ENCODE measurements at regions not wholly inside any gene's neighbourhood (a gene's known extent, or its start where the extent isn't known, plus 50 kb on each side); places are given as distances from the start of the nearest gene placed in this dataset.

GRCh38 chr2:145874466-145874865 is 1354.5 kb upstream of the ZEB2 start:
- Histone ChIP-seq H3K27ac (ENCODE audit: low read length) (no peak overlapping the region), H3K9me3 (ENCODE audit: control insufficient read depth in 1 of 2, low read length in 2 of 2) (no peaks in the 10 kb centered on the region), H3K36me3 (ENCODE audit: control insufficient read depth in 1 of 2, insufficient read depth in 2 of 2, low read length in 2 of 2) (no peaks in the 10 kb centered on the region), H3K4me1 (ENCODE audit: control insufficient read depth in 1 of 2, insufficient read depth in 2 of 2, low read length in 2 of 2) (no peaks in the 10 kb centered on the region), H3K27me3 (ENCODE audit: low read depth, low read length) (no peaks in the 10 kb centered on the region), H3K4me3 (ENCODE audit: low read depth in 1 of 2, low read length in 2 of 2) (no peak overlapping the region)

DNA sequence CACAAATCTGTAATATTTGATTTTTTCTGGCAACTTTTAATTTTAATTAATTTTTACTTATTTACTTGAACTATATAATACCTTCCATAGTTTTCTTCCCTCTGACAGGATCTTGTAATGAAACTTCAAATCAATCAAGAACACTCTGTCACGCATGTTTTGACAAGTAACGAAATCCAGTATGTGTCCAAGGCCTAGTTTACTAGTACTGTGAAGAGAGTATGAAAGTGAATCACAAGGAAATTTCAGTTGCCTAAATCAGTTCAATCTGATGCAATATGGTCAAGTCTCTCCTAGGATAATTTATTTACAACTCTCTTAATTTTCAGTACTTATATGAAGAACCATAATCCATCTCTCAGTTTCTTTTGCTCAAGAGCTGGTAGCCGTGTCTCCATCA is 1344.6 kb upstream of the ZEB2 start:
- H3K4me3 ChIP-seq (ENCODE audit: low read depth in 1 of 2, low read length in 2 of 2), result no peak overlapping the region
- no peaks in the 10 kb centered on the region for H3K4me1 ChIP-seq (ENCODE audit: control insufficient read depth in 1 of 2, insufficient read depth in 2 of 2, low read length in 2 of 2)
- no peaks in the 10 kb centered on the region for H3K9me3 ChIP-seq (ENCODE audit: control insufficient read depth in 1 of 2, low read length in 2 of 2)
- H3K36me3 ChIP-seq (ENCODE audit: control insufficient read depth in 1 of 2, insufficient read depth in 2 of 2, low read length in 2 of 2), result no peaks in the 10 kb centered on the region
- H3K27ac ChIP-seq (ENCODE audit: low read length), result no peak overlapping the region
- H3K27me3 ChIP-seq (ENCODE audit: low read depth, low read length), result no peaks in the 10 kb centered on the region

GRCh38 chr2:145861940-145862339 is 1342.0 kb upstream of the ZEB2 start:
- H3K4me3 ChIP-seq (ENCODE audit: low read depth in 1 of 2, low read length in 2 of 2), result no peak overlapping the region
- H3K4me1 ChIP-seq (ENCODE audit: control insufficient read depth in 1 of 2, insufficient read depth in 2 of 2, low read length in 2 of 2), result no peaks in the 10 kb centered on the region
- H3K27me3 ChIP-seq (ENCODE audit: low read depth, low read length), result no peaks in the 10 kb centered on the region
- no peaks in the 10 kb centered on the region for H3K9me3 ChIP-seq (ENCODE audit: control insufficient read depth in 1 of 2, low read length in 2 of 2)
- no peaks in the 10 kb centered on the region for H3K36me3 ChIP-seq (ENCODE audit: control insufficient read depth in 1 of 2, insufficient read depth in 2 of 2, low read length in 2 of 2)
- no peak overlapping the region for H3K27ac ChIP-seq (ENCODE audit: low read length)

GRCh38 chr2:145860083-145860482 is 1340.2 kb upstream of the ZEB2 start:
- Histone ChIP-seq H3K4me1 (ENCODE audit: control insufficient read depth in 1 of 2, insufficient read depth in 2 of 2, low read length in 2 of 2) (no peaks in the 10 kb centered on the region), H3K9me3 (ENCODE audit: control insufficient read depth in 1 of 2, low read length in 2 of 2) (no peaks in the 10 kb centered on the region), H3K27me3 (ENCODE audit: low read depth, low read length) (no peaks in the 10 kb centered on the region), H3K4me3 (ENCODE audit: low read depth in 1 of 2, low read length in 2 of 2) (no peak overlapping the region), H3K27ac (ENCODE audit: low read length) (no peak overlapping the region), H3K36me3 (ENCODE audit: control insufficient read depth in 1 of 2, insufficient read depth in 2 of 2, low read length in 2 of 2) (no peaks in the 10 kb centered on the region)

- no peaks in the 10 kb centered on the region for H3K4me1 ChIP-seq (ENCODE audit: control insufficient read depth in 1 of 2, insufficient read depth in 2 of 2, low read length in 2 of 2)
- no peaks in the 10 kb centered on the region for H3K36me3 ChIP-seq (ENCODE audit: control insufficient read depth in 1 of 2, insufficient read depth in 2 of 2, low read length in 2 of 2)
- H3K27ac ChIP-seq (ENCODE audit: low read length), result no peak overlapping the region
- no peaks in the 10 kb centered on the region for H3K9me3 ChIP-seq (ENCODE audit: control insufficient read depth in 1 of 2, low read length in 2 of 2)
- H3K4me3 ChIP-seq (ENCODE audit: low read depth in 1 of 2, low read length in 2 of 2), result no peak overlapping the region
- no peaks in the 10 kb centered on the region for H3K27me3 ChIP-seq (ENCODE audit: low read depth, low read length)
Measured at GRCh38 chr2:145855142-145855541, 1335.2 kb upstream of the ZEB2 start.

GRCh38 chr2:145854039-145854755 is 1334.3 kb upstream of the ZEB2 start:
- H3K27me3 ChIP-seq (ENCODE audit: low read depth, low read length), result no peaks in the 10 kb centered on the region
- H3K36me3 ChIP-seq (ENCODE audit: control insufficient read depth in 1 of 2, insufficient read depth in 2 of 2, low read length in 2 of 2), result no peaks in the 10 kb centered on the region
- H3K9me3 ChIP-seq (ENCODE audit: control insufficient read depth in 1 of 2, low read length in 2 of 2), result no peaks in the 10 kb centered on the region
- H3K4me1 ChIP-seq (ENCODE audit: control insufficient read depth in 1 of 2, insufficient read depth in 2 of 2, low read length in 2 of 2), result no peaks in the 10 kb centered on the region
- H3K27ac ChIP-seq (ENCODE audit: low read length), result no peak overlapping the region
- H3K4me3 ChIP-seq (ENCODE audit: low read depth in 1 of 2, low read length in 2 of 2), result no peak overlapping the region

DNA sequence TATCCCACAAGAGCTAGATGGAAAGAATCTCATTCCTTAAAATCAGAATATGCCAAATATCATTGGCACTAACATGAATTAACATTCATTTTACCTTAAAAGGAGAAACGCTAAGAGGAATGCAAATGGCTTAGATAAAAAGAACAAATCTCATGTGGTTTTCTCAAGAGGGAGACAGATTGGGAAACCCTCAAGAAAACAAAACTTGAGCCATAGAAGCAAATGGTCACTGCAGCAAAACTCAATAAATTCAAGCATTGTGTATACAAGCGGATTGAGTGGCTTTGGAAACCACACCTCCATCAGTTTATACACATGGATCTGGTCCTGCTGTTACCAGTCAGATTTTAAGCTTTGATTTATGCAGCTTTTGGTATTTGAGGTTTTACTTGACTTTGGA is 1331.8 kb upstream of the ZEB2 start:
- no peaks in the 10 kb centered on the region for H3K9me3 ChIP-seq (ENCODE audit: control insufficient read depth in 1 of 2, low read length in 2 of 2)
- H3K4me3 ChIP-seq (ENCODE audit: low read depth in 1 of 2, low read length in 2 of 2), result no peak overlapping the region
- no peaks in the 10 kb centered on the region for H3K36me3 ChIP-seq (ENCODE audit: control insufficient read depth in 1 of 2, insufficient read depth in 2 of 2, low read length in 2 of 2)
- no peak overlapping the region for H3K27ac ChIP-seq (ENCODE audit: low read length)
- H3K27me3 ChIP-seq (ENCODE audit: low read depth, low read length), result no peaks in the 10 kb centered on the region
- H3K4me1 ChIP-seq (ENCODE audit: control insufficient read depth in 1 of 2, insufficient read depth in 2 of 2, low read length in 2 of 2), result no peaks in the 10 kb centered on the region

DNA sequence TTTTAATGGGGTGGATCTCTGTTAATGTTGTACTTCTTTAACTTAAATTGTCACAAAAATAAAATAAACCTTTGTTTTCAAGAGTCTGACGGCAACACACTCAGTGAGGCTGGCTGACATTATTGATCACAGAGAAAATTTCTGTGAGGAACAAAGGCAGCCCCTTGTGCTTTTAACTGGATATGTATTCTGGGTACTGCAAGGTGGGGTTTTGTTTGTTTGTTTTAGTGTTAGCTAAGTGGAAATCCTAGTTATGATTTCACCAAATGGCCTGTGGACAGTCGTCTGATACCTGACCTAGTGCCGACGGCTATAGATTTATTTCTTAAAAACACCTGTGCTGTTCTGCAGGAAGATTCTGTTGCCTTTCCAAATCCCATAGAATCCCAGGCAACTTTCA is 1329.5 kb upstream of the ZEB2 start:
- Histone ChIP-seq H3K27me3 (ENCODE audit: low read depth, low read length) (no peaks in the 10 kb centered on the region), H3K4me1 (ENCODE audit: control insufficient read depth in 1 of 2, insufficient read depth in 2 of 2, low read length in 2 of 2) (peaks cover 0 to 7% of the 10 kb centered on the region in 2 donors), H3K9me3 (ENCODE audit: control insufficient read depth in 1 of 2, low read length in 2 of 2) (no peaks in the 10 kb centered on the region), H3K36me3 (ENCODE audit: control insufficient read depth in 1 of 2, insufficient read depth in 2 of 2, low read length in 2 of 2) (no peaks in the 10 kb centered on the region), H3K4me3 (ENCODE audit: low read depth in 1 of 2, low read length in 2 of 2) (no peak overlapping the region), H3K27ac (ENCODE audit: low read length) (no peak overlapping the region)

DNA sequence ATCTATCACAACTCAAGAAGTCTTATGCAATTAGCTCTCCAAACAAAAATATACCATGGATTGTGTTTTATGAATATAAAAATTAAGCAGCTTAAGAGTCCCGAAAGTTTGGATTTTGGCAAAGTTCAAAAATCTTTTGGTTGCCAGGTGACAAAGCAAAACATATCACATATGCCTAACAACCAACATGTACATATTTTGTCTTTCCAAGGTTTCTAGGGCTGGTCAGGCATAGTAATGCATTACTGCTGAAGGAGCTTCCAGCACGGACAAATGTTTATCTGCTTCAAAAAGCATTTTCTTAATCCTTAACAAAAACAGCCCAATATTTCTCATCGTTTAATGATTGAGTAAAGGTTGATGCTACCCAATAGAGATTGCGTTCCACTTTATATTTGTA is 1327.1 kb upstream of the ZEB2 start:
- no peak overlapping the region for H3K4me3 ChIP-seq (ENCODE audit: low read depth in 1 of 2, low read length in 2 of 2)
- H3K4me1 ChIP-seq (ENCODE audit: control insufficient read depth in 1 of 2, insufficient read depth in 2 of 2, low read length in 2 of 2), result peaks cover 0 to 7% of the 10 kb centered on the region in 2 donors
- no peaks in the 10 kb centered on the region for H3K27me3 ChIP-seq (ENCODE audit: low read depth, low read length)
- H3K9me3 ChIP-seq (ENCODE audit: control insufficient read depth in 1 of 2, low read length in 2 of 2), result no peaks in the 10 kb centered on the region
- H3K36me3 ChIP-seq (ENCODE audit: control insufficient read depth in 1 of 2, insufficient read depth in 2 of 2, low read length in 2 of 2), result no peaks in the 10 kb centered on the region
- H3K27ac ChIP-seq (ENCODE audit: low read length), result no peak overlapping the region

DNA sequence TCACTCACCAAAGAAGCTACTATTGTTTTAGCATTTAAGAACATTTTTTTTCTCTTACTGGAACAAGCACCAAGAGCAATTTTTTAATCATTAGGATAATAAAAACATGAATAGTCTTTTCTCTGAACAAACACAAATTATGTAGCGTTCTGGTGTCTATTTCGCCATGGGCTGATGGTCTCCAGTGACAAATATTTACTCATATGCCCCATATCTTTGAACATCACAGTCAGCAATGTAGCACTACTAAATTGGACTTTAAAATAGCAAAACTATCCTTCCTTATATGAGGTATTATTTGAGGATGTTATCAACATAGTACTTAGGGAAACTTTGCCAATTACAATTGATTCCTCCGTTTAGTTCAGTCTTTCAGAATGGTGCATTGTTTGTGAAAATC is 1326.0 kb upstream of the ZEB2 start:
- peaks cover 0 to 7% of the 10 kb centered on the region in 2 donors for H3K4me1 ChIP-seq (ENCODE audit: control insufficient read depth in 1 of 2, insufficient read depth in 2 of 2, low read length in 2 of 2)
- H3K27ac ChIP-seq (ENCODE audit: low read length), result no peak overlapping the region
- H3K9me3 ChIP-seq (ENCODE audit: control insufficient read depth in 1 of 2, low read length in 2 of 2), result no peaks in the 10 kb centered on the region
- no peak overlapping the region for H3K4me3 ChIP-seq (ENCODE audit: low read depth in 1 of 2, low read length in 2 of 2)
- H3K36me3 ChIP-seq (ENCODE audit: control insufficient read depth in 1 of 2, insufficient read depth in 2 of 2, low read length in 2 of 2), result no peaks in the 10 kb centered on the region
- no peaks in the 10 kb centered on the region for H3K27me3 ChIP-seq (ENCODE audit: low read depth, low read length)

- Histone ChIP-seq H3K27me3 (ENCODE audit: low read depth, low read length) (no peaks in the 10 kb centered on the region), H3K4me3 (ENCODE audit: low read depth in 1 of 2, low read length in 2 of 2) (no peak overlapping the region), H3K4me1 (ENCODE audit: control insufficient read depth in 1 of 2, insufficient read depth in 2 of 2, low read length in 2 of 2) (peaks cover 0 to 7% of the 10 kb centered on the region in 2 donors), H3K36me3 (ENCODE audit: control insufficient read depth in 1 of 2, insufficient read depth in 2 of 2, low read length in 2 of 2) (no peaks in the 10 kb centered on the region), H3K27ac (ENCODE audit: low read length) (no peak overlapping the region), H3K9me3 (ENCODE audit: control insufficient read depth in 1 of 2, low read length in 2 of 2) (no peaks in the 10 kb centered on the region)
Measured at GRCh38 chr2:145845207-145845894, 1325.4 kb upstream of the ZEB2 start.

DNA sequence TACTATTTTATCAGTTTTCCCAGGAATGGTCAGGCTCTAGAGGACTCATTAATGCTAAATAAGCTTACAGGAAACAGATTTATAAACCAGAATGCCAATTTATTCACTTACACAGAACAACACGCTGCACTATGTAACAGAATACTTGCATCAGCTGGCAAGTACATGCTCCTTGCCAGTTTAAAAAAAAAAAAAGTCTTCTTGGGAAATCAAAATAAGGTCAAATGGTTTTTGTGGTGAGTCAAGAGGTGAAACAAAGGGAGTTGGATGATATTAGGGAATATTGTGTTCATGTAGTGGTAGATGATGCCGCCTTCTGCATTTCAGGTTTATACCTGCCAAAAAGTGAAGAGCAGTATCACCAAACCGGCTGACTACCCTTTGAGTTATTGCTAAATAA is 1322.1 kb upstream of the ZEB2 start:
- H3K4me1 ChIP-seq (ENCODE audit: control insufficient read depth in 1 of 2, insufficient read depth in 2 of 2, low read length in 2 of 2), result peaks cover 0 to 7% of the 10 kb centered on the region in 2 donors
- no peaks in the 10 kb centered on the region for H3K27me3 ChIP-seq (ENCODE audit: low read depth, low read length)
- no peaks in the 10 kb centered on the region for H3K36me3 ChIP-seq (ENCODE audit: control insufficient read depth in 1 of 2, insufficient read depth in 2 of 2, low read length in 2 of 2)
- no peak overlapping the region for H3K27ac ChIP-seq (ENCODE audit: low read length)
- no peak overlapping the region for H3K4me3 ChIP-seq (ENCODE audit: low read depth in 1 of 2, low read length in 2 of 2)
- no peaks in the 10 kb centered on the region for H3K9me3 ChIP-seq (ENCODE audit: control insufficient read depth in 1 of 2, low read length in 2 of 2)

Measured in muscle layer of duodenum (tissue), 2 donors.